NK-92 treated with Interleukin-12 subunit alpha and Interleukin-12 subunit beta, amount 100 ng/mL, for 24 hours (cell line): ENCODE measurements at regions not wholly inside any gene's neighbourhood (a gene's known extent, or its start where the extent isn't known, plus 50 kb on each side); places are given as distances from the start of the nearest gene placed in this dataset.

Experiments
- DNase-seq: peaks from one replicate; lab custom pipeline; 2025; lab: John Stamatoyannopoulos, UW

GRCh38 chr19:46546194-46546896 is 50.7 kb upstream of the PNMA8B start:
- DNase-seq, result peak; percentile 33

- DNase-seq, result no peak
Observed at GRCh38 chr19:46550684-46551083, 50.4 kb upstream of the CALM3 start.

- DNase-seq, result no peak
Observed at GRCh38 chr19:46551164-46551563, 50.0 kb upstream of the CALM3 start.
